WTC11 (cell line): ENCODE measurements at regions not wholly inside any gene's neighbourhood (a gene's known extent, or its start where the extent isn't known, plus 50 kb on each side); places are given as distances from the start of the nearest gene placed in this dataset.

ENCODE experiments used
- CTCF ChIP-seq: fragments of 200-600 bp; IDR thresholded peaks from 2 replicates; pipeline ENCODE4 v1.8.0; 2022; ENCODE audit warnings: antibody characterized with exemption
- ERG ChIP-seq: fragments of 250-450 bp; sonication (Bioruptor Pico); IDR thresholded peaks from 2 replicates; pipeline ENCODE4 v1.8.0; 2021; ENCODE audit warnings: mild to moderate bottlenecking
- MAX ChIP-seq: sonication (generic); formaldehyde crosslinking; IDR thresholded peaks from 2 replicates; pipeline ENCODE4 v1.8.0; 2022; ENCODE audit warnings: mild to moderate bottlenecking, missing genetic modification reagents
- NR3C1 ChIP-seq: sonication (generic); formaldehyde crosslinking; conservative IDR thresholded peaks from 2 replicates; pipeline ENCODE4 v1.8.1; 2023; ENCODE audit warnings: low read depth, mild to moderate bottlenecking, missing genetic modification reagents
- ZNF512 ChIP-seq: sonication (generic); formaldehyde crosslinking; IDR thresholded peaks from 2 replicates; pipeline ENCODE4 v1.8.1; 2022; ENCODE audit warnings: missing genetic modification reagents, borderline replicate concordance

GRCh38 chr10:3292636-3293035 lies 120.1 kb upstream of the PITRM1 start:
- TF ChIP-seq CTCF = no peak
- TF ChIP-seq ERG (CRISPR knock-in tag) = no peak
- TF ChIP-seq MAX = no peak
- TF ChIP-seq ZNF512 = no peak
- TF ChIP-seq NR3C1 (CRISPR knock-in tag) = no peak
